HEK293 (cell line): ENCODE measurements at regions not wholly inside any gene's neighbourhood (a gene's known extent, or its start where the extent isn't known, plus 50 kb on each side); places are given as distances from the start of the nearest gene placed in this dataset.

Source experiments
- AEBP2 ChIP-seq: fragments of 450-650 bp; formaldehyde crosslinking; IDR thresholded peaks from 2 replicates; pipeline ENCODE4 v1.5.1; 2016; ENCODE audit warnings: missing biosample characterization, missing genetic modification characterization, borderline replicate concordance
- CTCF ChIP-seq: fragments of 450-650 bp; formaldehyde crosslinking; IDR thresholded peaks from 2 replicates; pipeline ENCODE4 v1.5.1; 2016; ENCODE audit warnings: missing biosample characterization, missing genetic modification characterization
- ELK4 ChIP-seq: IDR thresholded peaks from 2 replicates; pipeline ENCODE4 v1.6.1; 2011; ENCODE audit warnings: mild to moderate bottlenecking, low read depth, low read length, borderline replicate concordance
- RBAK ChIP-seq: fragments of 450-650 bp; formaldehyde crosslinking; IDR thresholded peaks from 2 replicates; pipeline ENCODE4 v1.5.1; 2016; ENCODE audit warnings: missing biosample characterization, missing genetic modification characterization
- TRIM28 ChIP-seq: IDR thresholded peaks from 2 replicates; pipeline ENCODE4 v1.6.1; 2011; ENCODE audit warnings: low read length, control low read depth, borderline replicate concordance
- ZBTB21 ChIP-seq: fragments of 450-650 bp; formaldehyde crosslinking; IDR thresholded peaks from 2 replicates; pipeline ENCODE4 v1.5.1; 2017; ENCODE audit warnings: missing biosample characterization, missing genetic modification characterization
- ZBTB49 ChIP-seq: fragments of 450-650 bp; formaldehyde crosslinking; IDR thresholded peaks from 2 replicates; pipeline ENCODE4 v1.5.1; 2016; ENCODE audit warnings: missing biosample characterization, missing genetic modification characterization, low read depth
- ZBTB7A ChIP-seq: fragments of 450-650 bp; formaldehyde crosslinking; IDR thresholded peaks from 2 replicates; pipeline ENCODE4 v1.5.1; 2016; ENCODE audit warnings: low read depth, missing biosample characterization, missing genetic modification characterization
- ZNF571 ChIP-seq: fragments of 450-650 bp; formaldehyde crosslinking; IDR thresholded peaks from 2 replicates; pipeline ENCODE4 v1.5.0; 2017; ENCODE audit warnings: missing biosample characterization, missing genetic modification characterization
- ZNF580 ChIP-seq: fragments of 450-650 bp; formaldehyde crosslinking; IDR thresholded peaks from 2 replicates; pipeline ENCODE4 v1.5.1; 2016; ENCODE audit warnings: missing biosample characterization, missing genetic modification characterization

- no peak for TF ChIP-seq ZNF571
- no peak for TF ChIP-seq AEBP2 (tag by site-specific recombination)
- TF ChIP-seq RBAK (tag by site-specific recombination) = no peak
- no peak for TF ChIP-seq ZBTB49 (tag by site-specific recombination)
- no peak for TF ChIP-seq CTCF
- TF ChIP-seq ZBTB21 (tag by site-specific recombination) = no peak
- no peak for TF ChIP-seq ZNF580 (tag by site-specific recombination)
- TF ChIP-seq ZBTB7A (tag by site-specific recombination) = no peak
- no peak for TF ChIP-seq TRIM28
- no peak for TF ChIP-seq ELK4
These were observed 84.2 kb upstream of the TNC start for GRCh38 chr9:115202181-115202580.
